DND-41 (cell line): ENCODE measurements at regions not wholly inside any gene's neighbourhood (a gene's known extent, or its start where the extent isn't known, plus 50 kb on each side); places are given as distances from the start of the nearest gene placed in this dataset.

ENCODE experiments used
- ATAC-seq: fragments of 200-7000 bp; cut with Tn5 transposase; 3 replicates; pipeline ENCODE4 v1.9.1; 2021; ENCODE audit warnings: low read depth; ENCODE audit not compliant: insufficient read depth
- DNase-seq: peaks from one replicate; pipeline ENCODE4 v3.0.0-alpha.2; 2020
- H2AFZ ChIP-seq: 2 replicates; pipeline ENCODE4 v1.6.0; 2012; ENCODE audit warnings: low read depth, low read length
- H3K27ac ChIP-seq: 2 replicates; pipeline ENCODE4 v1.5.1; 2012; ENCODE audit warnings: low read length, inconsistent platforms
- H3K27me3 ChIP-seq: fragments of 200-600 bp; sonication (generic); 2 replicates; pipeline ENCODE4 v1.6.0; 2012; ENCODE audit warnings: low read length, mild to moderate bottlenecking, inconsistent platforms; ENCODE audit not compliant: insufficient read depth, poor library complexity
- H3K36me3 ChIP-seq: 2 replicates; pipeline ENCODE4 v1.5.1; 2012; ENCODE audit warnings: low read length, inconsistent platforms; ENCODE audit not compliant: insufficient read depth
- H3K4me1 ChIP-seq: 2 replicates; pipeline ENCODE4 v1.5.1; 2012; ENCODE audit warnings: mild to moderate bottlenecking, low read length; ENCODE audit not compliant: insufficient read depth
- H3K4me2 ChIP-seq: 2 replicates; pipeline ENCODE4 v1.6.0; 2012; ENCODE audit warnings: mild to moderate bottlenecking, moderate library complexity, low read length, inconsistent platforms; ENCODE audit not compliant: insufficient read depth
- H3K4me3 ChIP-seq, 2 experiments: fragments of 200-600 bp in 1 of 2; shearing (Covaris generic) in 1 of 2; 2 replicates each; pipeline ENCODE4 v1.5.1; 2012 to 2016; ENCODE audit warnings: inconsistent platforms in 2 of 2, low read length in 2 of 2, mild to moderate bottlenecking in 2 of 2, low read depth in 1 of 2, moderate library complexity in 1 of 2
- H3K79me2 ChIP-seq: 2 replicates; pipeline ENCODE4 v1.6.0; 2012; ENCODE audit warnings: low read length, inconsistent platforms; ENCODE audit not compliant: insufficient read depth
- H3K9ac ChIP-seq: 2 replicates; pipeline ENCODE4 v1.6.0; 2012; ENCODE audit warnings: low read depth, mild to moderate bottlenecking, inconsistent platforms, low read length, moderate library complexity
- H3K9me3 ChIP-seq: 2 replicates; pipeline ENCODE4 v1.5.1; 2012; ENCODE audit warnings: low read length, moderate library complexity, mild to moderate bottlenecking, inconsistent platforms; ENCODE audit not compliant: insufficient read depth, severe bottlenecking
- H4K20me1 ChIP-seq: 2 replicates; pipeline ENCODE4 v1.6.0; 2012; ENCODE audit warnings: low read length; ENCODE audit not compliant: insufficient read depth
- EZH2 ChIP-seq: IDR thresholded peaks from 3 replicates; pipeline ENCODE4 v1.6.1; 2012; ENCODE audit warnings: borderline replicate concordance, low read depth, mild to moderate bottlenecking, moderate library complexity, low read length, inconsistent platforms; ENCODE audit not compliant: severe bottlenecking
- TF ChIP-seq, protein P1 (sequence below): IDR thresholded peaks from 2 replicates; pipeline ENCODE4 v1.5.1; 2012; ENCODE audit warnings: borderline replicate concordance, low read length, moderate library complexity, mild to moderate bottlenecking; ENCODE audit not compliant: poor library complexity, severe bottlenecking; ENCODE audit errors: extremely low read depth

DNA sequence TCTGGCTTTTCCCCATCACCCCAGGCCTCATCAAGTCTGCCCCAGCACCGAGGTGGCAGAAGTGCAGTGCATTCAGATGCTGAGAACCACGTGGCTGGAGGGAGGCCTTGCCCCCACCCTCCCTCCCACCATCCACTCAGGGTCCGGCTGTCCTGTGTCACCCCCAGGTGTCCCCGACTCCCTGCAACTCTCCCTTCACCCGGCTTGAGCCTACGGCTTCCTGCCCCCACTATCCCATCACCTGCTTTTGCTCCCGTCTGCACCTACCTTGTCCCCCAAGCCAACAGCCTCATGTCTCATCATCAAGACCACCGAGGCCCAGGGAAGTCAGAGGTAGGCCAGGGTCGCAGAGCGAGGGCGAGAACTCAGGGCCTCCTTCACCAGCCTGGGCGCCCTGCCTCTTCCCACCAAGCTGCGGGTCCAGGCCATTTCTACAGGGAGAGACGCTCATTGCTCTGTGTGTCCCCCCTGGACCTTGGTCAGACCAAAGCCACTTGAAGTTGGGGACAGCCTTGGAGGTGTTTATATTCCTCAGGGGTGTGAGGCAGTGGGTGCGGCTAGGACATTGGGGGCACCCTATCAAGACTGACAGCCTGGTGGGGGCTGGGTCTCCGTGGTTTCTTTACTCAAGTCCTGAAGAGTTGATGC, 66.2 kb upstream of the CCND1 start:
- DNase-seq (no peak), ATAC-seq (no peak)
- Histone ChIP-seq H2AFZ (no peak overlapping the region), H3K79me2 (no peaks in the 10 kb centered on the region), H3K4me2 (no peak overlapping the region), H3K4me1 (no peaks in the 10 kb centered on the region), H3K36me3 (no peaks in the 10 kb centered on the region), H3K9me3 (no peaks in the 10 kb centered on the region), H3K9ac (no peak overlapping the region), H3K27ac (no peak overlapping the region), H3K4me3 (no peak overlapping the region), H3K27me3 (peaks cover 6% of the 10 kb centered on the region), H4K20me1 (peaks cover 3% of the 10 kb centered on the region; the same call in 1 of the 2 replicates)
- TF ChIP-seq, protein P1, sequence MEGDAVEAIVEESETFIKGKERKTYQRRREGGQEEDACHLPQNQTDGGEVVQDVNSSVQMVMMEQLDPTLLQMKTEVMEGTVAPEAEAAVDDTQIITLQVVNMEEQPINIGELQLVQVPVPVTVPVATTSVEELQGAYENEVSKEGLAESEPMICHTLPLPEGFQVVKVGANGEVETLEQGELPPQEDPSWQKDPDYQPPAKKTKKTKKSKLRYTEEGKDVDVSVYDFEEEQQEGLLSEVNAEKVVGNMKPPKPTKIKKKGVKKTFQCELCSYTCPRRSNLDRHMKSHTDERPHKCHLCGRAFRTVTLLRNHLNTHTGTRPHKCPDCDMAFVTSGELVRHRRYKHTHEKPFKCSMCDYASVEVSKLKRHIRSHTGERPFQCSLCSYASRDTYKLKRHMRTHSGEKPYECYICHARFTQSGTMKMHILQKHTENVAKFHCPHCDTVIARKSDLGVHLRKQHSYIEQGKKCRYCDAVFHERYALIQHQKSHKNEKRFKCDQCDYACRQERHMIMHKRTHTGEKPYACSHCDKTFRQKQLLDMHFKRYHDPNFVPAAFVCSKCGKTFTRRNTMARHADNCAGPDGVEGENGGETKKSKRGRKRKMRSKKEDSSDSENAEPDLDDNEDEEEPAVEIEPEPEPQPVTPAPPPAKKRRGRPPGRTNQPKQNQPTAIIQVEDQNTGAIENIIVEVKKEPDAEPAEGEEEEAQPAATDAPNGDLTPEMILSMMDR: no peak
- no peak for TF ChIP-seq EZH2

DNA sequence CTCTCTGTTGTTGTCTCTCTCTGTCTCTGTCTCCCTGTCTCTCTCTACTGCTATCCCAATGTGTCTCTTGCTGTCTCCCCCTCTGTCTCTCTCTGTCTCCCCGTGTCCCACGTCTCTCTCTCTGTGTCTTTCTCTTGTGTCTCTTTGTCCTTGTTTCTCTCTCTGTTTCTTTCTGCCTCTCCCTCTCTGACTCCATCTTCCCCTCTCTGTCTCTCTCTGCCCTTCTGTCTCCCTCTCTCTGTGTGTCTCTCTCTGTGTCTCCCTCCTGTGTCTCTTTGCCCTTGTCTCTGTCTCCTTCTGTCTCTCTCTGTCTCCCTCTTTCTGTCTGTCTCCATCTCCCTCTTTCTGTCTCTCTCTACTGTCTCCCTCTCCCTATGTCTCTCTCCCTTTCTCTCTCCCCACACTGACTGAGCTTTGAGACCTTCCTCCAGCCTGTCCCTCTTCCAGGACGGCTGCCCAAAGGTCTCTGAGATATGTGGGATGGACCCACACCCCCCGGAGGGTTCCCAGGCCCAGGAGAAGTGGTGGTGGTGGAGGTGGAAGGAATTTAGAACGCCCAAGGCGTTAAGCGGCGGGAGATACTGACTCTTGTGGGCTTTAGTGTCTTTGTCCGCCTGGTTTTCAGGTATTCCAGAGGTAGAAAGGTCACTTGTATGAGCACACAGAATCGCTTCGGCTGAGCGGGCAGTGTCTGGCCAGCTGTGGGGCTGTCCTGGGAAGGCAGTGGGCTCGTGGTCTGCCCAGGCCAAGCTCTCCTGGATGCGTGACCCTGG, 65.5 kb upstream of the CCND1 start:
- no peak overlapping the region for H3K4me2 ChIP-seq
- no peaks in the 10 kb centered on the region for H3K9me3 ChIP-seq
- no peak overlapping the region for H2AFZ ChIP-seq
- H3K4me3 ChIP-seq: no peak overlapping the region
- peaks cover 3% of the 10 kb centered on the region; the same call in 1 of the 2 replicates for H4K20me1 ChIP-seq
- no peaks in the 10 kb centered on the region for H3K79me2 ChIP-seq
- H3K36me3 ChIP-seq: no peaks in the 10 kb centered on the region
- peaks cover 6% of the 10 kb centered on the region for H3K27me3 ChIP-seq
- DNase-seq: no peak
- H3K27ac ChIP-seq: no peak overlapping the region
- no peaks in the 10 kb centered on the region for H3K4me1 ChIP-seq
- ATAC-seq: no peak
- no peak overlapping the region for H3K9ac ChIP-seq
- no peak for TF ChIP-seq EZH2
- TF ChIP-seq, protein P1: no peak

DNA sequence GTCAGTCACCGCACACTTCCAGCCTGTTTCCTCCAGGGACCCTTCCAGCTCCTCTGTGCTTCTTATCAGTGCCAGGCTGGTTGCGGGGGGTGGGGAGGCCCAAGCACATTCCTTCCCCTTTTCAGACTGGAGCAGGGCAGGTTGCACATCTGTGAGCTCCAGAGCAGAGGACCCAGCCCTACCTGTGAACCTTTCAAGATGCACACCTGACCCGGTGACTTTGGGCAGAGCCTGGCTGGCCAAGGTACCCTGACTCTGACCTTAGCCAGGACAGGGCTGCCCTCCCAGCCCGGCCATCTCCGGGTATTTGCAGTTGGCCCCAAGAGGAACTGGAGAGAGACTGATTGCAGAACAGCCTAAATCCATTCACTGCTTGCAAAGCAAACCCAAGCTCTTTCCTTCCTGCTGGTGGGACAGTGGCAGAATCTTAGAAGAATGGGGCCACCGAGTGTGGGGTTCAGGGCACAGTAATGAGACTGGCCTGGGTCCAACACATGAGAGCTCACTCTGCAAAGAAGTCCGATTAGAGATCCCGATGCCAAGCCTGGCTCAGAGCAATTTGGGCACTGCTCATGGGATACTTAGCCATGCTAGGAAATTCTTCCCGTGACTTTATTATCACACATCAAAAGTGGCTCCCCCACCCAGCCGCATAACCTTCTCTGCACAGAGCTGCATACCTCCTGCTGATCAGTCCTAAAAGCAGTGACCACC, 64.7 kb upstream of the CCND1 start:
- DNase-seq (no peak), ATAC-seq (no peak)
- no peaks in the 10 kb centered on the region for H3K9me3 ChIP-seq
- peaks cover 3% of the 10 kb centered on the region; the same call in 1 of the 2 replicates for H4K20me1 ChIP-seq
- H3K9ac ChIP-seq: no peak overlapping the region
- H3K79me2 ChIP-seq: no peaks in the 10 kb centered on the region
- H3K4me1 ChIP-seq: no peaks in the 10 kb centered on the region
- H3K36me3 ChIP-seq: no peaks in the 10 kb centered on the region
- no peak overlapping the region for H3K4me3 ChIP-seq
- no peak overlapping the region for H3K27ac ChIP-seq
- H3K4me2 ChIP-seq: no peak overlapping the region
- no peak for TF ChIP-seq EZH2
- H2AFZ ChIP-seq: no peak overlapping the region
- peaks cover 6% of the 10 kb centered on the region for H3K27me3 ChIP-seq

DNA sequence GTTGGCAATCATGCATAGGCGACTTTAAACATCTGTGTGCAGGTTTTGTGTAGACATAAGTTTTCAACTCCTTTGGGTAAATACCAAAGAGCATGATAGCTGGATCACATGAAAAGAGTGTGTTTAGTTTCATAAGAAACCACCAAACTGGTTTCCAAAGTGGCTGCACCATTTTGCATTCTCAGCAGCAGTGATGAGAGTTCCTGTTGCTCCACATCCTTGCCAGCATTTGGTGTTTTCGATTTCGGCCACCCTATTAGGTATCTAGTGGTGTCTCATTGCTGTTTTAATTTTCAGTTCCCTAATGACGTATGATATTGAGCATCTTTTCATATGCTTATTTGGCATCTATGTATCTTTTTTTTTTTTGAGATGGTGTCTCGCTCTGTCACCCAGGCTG, 62.8 kb upstream of the CCND1 start:
- no peak overlapping the region for H3K9ac ChIP-seq
- TF ChIP-seq EZH2: no peak
- TF ChIP-seq, protein P1: no peak
- no peak overlapping the region for H3K4me2 ChIP-seq
- no peaks in the 10 kb centered on the region for H3K9me3 ChIP-seq
- H3K4me3 ChIP-seq: no peak overlapping the region
- peaks cover 1% of the 10 kb centered on the region for H3K27me3 ChIP-seq
- DNase-seq (no peak), ATAC-seq (no peak)
- peaks cover 3% of the 10 kb centered on the region; the same call in 1 of the 2 replicates for H4K20me1 ChIP-seq
- no peaks in the 10 kb centered on the region for H3K79me2 ChIP-seq
- no peaks in the 10 kb centered on the region for H3K4me1 ChIP-seq
- H3K36me3 ChIP-seq: no peaks in the 10 kb centered on the region
- H3K27ac ChIP-seq: no peak overlapping the region
- H2AFZ ChIP-seq: no peak overlapping the region
